T-helper 9 cell (primary cell): ENCODE measurements at regions not wholly inside any gene's neighbourhood (a gene's known extent, or its start where the extent isn't known, plus 50 kb on each side); places are given as distances from the start of the nearest gene placed in this dataset.
"Not testable (repeated sequence)": the region's sequence is repeated elsewhere in the genome, so short reads cannot be mapped to it uniquely, and the experiment has no call there.

ENCODE experiments used
- DNase-seq: peaks from one replicate; pipeline ENCODE4 v3.0.0-alpha.2; 2020

DNA sequence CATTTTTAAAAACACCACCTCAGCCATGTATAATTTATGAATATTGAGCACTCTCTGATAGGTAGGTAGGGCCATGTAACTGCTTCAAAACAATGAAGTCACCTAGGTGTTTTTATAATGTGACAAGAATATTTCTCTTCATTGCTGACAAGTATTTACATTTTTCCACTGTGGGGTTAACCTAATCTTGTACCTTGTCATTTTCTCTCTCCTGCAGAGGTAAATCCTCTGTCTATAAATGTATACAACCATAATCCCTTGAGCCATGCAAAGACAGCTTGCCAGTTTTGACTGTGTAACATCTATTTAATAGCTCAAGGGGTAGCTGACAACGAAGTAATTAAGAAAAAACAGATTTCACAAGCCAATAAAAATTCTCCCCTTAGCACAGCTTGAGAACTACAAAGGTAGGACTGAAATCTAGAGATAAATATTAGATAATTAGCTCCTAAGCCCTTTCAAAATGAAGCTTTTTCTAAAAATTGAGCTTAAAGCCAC, 137.6 kb upstream of the POGK start:
- no peak for DNase-seq

DNA sequence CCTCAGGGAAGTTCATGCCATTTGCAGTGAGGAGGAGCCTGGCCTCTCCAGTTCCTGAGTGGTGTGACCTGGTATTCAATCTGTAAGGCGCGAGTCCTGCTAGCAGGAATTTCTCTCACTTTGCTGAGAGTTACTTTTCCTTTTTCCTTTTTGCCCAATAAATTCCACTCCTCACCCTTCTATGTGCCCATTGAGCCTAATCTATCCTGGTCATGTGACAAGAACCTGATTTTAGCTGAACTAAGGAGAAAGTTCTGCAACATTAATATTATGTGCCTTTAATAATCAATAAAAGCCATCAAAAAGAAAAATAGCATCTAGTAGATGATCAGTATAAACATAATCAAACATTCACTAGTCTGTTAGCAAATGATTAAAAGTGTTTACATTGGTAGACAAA, 136.1 kb upstream of the POGK start:
- DNase-seq, result no peak

DNA sequence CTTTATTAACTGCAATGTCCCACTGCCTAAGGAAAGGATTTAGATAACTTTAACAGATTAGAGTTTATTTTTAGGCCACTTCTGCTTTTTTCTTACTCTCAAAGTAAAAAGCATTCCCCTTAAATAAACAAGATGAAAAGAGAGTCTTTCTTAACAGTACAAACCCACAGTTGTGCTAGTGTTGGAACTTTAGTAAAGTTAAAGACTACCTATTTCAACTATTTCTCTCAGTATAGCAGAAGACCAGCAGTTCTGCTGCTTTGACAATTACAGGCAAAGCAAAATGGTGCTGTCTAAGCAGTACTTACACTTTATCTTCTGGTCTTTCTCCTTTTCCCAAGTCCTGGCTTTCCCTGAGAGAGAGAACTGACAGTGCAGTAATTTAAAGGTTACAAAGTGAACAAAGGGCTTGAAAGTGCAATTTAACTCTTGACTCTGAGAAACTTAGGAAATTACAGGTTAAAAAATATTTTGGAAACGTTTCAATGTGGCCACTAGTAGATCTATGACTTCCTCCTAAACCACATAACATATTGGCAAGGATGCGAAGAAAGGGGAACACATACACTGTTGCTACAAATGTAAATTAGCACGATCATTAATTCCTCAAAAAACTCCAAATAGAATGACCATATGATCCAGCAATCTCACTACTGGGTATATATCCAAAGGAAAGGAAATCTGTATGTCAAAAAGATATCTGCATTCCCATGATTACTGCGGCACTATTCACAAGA, 135.4 kb upstream of the POGK start:
- no peak for DNase-seq

DNA sequence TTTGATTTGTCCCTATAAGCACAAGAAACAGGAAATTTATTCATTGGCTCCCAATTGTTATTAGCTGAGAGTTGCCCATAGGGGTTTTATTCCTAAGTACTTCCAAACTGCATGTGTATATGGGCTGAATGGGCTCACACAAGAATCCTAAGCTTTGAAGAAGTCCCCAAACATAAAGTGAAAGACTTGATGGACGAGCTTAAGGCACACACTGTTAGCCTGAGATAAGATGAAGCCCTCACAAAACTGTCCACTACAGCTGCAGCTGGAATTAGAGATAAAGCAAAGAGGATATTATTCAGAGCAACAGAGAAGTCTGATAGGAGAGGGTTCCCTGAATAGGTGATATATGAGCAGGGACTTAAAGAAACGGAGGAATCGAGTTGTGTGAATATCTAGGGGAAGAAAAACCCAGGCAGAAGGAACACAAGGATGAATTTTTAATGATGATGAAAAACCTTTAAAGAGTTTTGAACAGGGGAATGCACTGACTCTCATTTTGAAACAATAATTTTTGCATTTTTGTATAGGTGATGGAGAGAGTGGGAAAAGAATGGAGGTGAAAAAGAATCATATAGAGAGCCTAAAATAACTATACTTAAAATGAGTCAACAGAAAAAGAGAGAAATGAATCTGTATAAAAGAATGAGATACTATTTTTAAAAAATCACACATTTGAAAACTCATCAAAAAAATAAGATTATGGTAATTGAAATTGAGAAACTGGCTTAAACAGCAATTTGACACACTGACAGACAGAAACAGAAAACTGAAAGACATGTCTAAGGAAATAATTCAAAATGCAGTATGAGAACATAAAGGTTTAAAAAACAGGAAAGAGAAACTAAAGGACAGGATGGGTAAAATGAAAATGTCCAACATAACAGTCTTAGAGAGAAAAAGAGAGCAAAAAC, 133.6 kb upstream of the POGK start:
- DNase-seq, result no peak

DNA sequence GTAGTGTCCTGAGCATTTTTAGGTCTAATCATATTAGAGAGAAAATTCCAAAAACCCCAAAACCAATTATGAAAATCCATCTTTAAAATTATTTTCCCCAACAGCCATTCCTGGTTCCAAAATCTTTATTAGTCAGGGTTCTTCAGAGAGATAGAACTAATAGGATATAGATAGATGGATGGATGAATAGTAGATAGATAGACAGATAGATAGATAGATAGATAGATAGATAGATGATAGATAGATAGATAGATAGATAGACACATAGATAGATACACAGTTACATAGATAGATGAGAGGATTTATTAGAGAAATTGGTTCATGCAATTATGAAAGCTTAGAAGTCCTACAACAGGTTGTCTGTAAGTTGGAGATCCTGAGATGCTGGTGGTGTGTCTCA, 122.7 kb upstream of the POGK start:
- DNase-seq, result no peak

DNA sequence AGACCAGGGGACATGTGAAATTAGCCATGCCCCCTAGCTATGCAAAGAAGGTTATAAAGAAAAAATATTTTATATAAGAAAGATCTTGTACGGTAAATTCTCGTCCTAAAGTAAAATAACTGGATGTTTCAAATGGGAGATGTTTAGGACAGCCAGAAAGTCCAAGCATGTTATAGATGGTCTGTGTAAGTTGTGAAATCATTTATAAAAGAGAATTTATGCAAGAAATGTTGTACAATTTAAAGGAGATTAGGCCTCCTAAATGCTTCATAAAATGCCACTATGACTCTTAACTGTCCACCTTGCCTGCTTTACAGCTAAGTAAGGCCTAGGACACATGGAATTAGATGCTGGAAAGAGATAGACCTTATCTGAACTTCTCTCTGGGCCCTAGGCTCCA, 118.1 kb upstream of the POGK start:
- DNase-seq, result no peak

DNA sequence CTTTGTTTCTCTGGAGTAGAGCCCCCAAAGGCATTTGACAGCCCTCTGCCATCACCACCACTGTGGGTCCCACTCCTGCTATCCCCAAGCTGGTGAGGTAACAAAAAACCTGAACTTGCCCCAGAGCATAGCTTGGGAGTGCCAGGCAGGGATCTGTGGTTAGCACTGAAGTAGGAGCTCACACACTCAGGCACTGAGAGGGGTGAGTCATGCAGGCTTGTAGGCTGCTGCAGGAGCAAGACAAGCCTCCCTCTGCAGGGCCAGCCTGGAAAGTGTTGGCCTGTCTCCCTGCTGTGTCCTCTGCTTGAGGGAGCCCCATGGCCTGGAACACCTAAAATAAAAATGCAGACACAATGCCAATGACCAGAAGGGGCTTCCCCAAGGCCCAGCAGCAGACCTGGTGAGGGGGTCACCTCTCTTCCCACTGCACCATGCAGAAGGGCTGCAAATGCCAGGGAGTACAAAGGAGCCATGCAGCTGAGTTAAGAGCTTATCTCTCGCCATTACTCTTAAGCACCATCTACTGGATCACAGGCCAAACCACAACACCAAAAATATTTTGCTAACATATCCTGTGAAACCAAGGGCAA, 108.9 kb upstream of the POGK start:
- DNase-seq, result no peak

DNA sequence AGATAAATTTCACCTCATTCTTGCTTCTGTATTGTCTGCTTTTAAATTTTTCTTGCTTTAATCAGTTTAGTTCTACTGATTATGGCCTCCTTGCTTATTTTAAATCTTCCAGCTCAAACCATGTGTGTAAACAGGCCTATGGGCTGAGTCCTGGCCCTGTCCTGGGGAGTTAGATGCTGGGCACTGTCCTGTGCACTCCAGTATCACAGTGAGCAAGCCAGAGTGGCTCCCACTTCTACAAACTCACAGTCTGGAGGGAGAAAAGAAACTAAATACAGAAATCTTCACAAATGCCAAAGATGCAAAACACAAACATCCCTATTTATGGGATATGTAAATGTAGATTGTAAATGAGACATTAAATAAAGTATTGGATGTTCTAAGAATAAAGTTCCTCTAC, 101.1 kb upstream of the POGK start:
- no peak for DNase-seq

DNA sequence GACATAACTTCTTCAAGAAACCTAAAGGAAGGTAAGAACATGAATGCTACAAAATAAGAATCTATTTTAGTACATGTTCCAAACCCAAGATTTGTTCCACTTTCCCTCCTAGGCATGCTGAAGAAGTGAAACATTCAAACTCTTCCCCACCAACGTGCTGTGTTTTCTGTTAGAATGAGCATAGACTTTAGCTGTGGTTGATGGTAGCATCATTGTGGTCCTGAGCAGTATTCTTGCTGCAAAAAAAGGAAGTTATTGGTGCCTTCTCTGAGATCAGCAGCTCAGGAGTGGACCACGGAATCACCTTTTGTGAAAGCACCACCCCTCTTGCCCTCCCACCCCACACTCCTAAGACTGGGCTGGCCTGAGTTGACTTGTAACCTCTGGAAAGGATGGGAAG, 100.4 kb upstream of the POGK start:
- DNase-seq, result no peak

DNA sequence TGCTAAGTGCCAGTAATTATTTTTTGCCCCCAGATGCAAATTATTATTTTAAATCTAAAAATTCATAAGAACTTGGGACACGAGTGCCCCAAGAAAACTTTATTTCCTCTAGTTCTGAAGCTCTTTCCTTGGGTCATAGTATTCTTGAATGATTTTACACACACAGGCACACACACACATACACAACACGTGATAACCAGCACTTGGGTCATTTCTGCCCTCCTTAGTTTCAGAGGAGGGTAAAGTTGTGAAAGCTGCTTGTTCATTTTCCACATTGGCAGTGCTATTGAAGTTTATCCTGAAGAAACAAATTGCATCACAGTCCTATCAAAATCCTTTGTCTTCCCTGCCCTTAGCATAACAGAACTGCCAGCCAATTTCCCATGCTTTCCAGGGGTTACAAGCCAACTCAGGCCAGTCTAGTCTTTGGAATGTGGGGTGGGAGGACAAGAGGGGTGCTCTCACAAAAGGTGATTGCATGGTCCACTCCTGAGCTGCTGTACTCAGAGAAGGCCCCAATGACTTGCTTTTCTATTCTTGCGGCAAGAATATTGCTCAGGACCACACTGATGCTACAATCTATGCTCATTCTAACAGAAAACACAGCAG, 98.5 kb upstream of the POGK start:
- no peak for DNase-seq

DNA sequence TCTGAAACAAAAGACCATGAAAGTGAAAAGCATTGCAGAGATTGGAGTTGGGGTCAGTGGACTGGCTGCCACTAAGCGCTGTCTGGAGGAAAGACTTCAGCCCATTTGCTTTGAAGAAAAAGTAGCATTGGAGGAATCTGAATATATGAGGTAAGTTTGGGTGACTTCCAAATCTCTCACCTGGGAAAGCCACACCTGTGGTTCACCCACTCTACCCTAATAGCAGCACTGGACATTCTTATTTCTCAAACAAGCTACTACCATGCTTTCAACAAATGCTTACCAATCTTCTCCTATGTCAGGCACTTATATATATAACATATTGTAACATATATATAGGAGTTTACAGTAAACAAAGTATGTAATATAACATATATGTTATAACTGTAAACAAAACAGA, 76.0 kb upstream of the POGK start:
- no peak for DNase-seq

DNA sequence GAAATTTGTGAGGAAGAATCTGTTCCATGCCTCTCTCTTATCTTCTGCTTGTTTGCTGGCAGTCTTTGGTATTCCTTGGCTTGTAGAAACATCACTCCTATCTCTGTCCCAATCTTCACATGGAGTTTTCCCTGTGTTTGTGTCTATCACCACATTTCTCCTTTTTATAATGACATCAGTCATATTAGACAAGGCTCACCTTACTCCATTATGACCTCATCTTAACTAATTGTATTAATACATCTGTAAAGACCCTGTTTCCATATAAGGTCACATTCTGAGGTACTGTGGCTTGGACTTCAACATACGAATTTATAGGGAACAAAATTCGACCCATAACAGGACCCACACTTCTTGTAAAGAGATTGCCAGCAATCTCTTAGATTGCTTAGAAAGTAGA, 72.3 kb upstream of the POGK start:
- DNase-seq, result no peak

DNA sequence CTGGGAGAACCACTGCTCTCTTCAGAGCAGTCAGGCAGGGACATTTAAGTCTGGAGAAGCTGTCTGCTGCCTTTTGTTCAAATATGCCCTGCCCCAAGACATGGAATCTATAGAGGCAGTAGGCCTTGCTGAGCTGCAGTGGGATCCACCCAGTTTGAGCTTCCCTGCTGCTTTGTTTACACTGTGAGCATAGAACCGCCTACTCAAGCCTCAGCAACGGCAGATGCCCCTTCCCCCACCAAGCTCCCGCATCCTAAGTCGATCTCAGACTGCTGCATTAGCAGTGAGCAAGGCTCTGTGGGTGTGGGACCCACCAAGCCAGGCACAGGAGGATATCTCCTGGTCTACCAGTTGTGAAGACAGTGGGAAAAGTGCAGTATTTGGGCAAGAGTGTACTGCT, 54.6 kb upstream of the POGK start:
- DNase-seq, result not testable (repeated sequence)

DNA sequence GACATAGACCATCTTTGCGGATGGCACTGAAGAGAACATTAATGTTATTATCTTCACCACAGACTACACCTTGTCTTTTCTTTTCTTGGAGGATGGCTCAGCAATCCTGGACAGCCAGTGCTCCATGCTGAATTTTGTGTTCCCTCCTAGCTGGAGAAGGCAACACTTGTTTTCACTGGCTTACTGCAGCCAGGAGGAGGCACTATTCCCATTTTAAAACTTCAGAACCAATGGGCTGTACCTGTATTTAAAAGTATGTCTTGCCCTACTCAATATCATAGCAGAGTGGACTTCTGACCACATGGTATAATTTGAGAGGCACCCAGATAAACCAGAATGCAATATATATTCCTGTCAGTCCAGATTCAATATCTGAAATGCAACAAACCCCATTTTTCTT, 53.3 kb upstream of the POGK start:
- DNase-seq, result no peak

DNA sequence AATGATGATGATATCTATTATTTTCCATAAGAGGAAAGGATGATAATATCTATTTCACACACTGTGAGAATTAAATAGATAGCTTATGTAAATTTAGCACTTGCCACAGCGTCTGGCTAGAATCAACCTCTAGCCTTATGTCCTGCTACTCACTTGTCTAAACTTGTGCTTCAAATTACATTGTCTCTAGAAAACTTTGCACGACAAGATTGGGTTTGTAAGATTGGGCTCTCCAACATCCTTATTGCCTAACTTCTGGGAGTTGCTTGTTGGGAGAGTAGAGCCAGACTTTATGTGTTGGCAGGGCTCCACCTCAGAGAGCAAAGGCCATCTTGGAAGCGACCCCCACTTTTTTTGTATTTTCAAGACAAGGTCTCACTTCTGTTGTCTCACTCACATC, 50.0 kb upstream of the POGK start:
- no peak for DNase-seq
